T-helper 9 cell (primary cell): ENCODE measurements at regions not wholly inside any gene's neighbourhood (a gene's known extent, or its start where the extent isn't known, plus 50 kb on each side); places are given as distances from the start of the nearest gene placed in this dataset.

ENCODE experiments used
- DNase-seq: peaks from one replicate; pipeline ENCODE4 v3.0.0-alpha.2; 2020

DNA sequence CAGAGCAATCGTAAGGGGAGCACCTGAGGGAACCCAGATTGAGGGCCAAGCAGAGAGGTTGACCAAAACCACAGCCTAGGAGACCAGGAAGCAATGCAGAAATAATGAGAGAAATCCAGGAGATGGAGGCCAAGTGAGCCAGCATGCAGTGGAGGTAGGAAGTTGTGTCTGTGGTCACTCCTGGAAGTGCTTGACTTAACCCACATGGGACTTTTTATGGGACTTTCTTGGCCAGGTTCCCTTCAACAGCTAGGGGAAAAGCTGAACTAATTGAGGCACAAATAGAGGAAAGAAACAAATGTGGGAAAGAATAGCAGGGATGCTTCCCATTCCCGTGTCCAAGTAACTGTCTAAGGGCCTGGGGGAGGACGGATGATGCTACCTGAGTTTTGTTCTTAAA lies 293.2 kb upstream of the CLINT1 start:
- no peak for DNase-seq

GRCh38 chr5:158147227-158147626 lies 288.3 kb upstream of the CLINT1 start:
- no peak for DNase-seq

- DNase-seq = no peak
These were observed 286.9 kb upstream of the CLINT1 start for GRCh38 chr5:158145827-158146226.

GRCh38 chr5:158143081-158143480 lies 284.1 kb upstream of the CLINT1 start:
- no peak for DNase-seq

- no peak for DNase-seq
These were observed 283.2 kb upstream of the CLINT1 start for GRCh38 chr5:158142156-158142555.

DNA sequence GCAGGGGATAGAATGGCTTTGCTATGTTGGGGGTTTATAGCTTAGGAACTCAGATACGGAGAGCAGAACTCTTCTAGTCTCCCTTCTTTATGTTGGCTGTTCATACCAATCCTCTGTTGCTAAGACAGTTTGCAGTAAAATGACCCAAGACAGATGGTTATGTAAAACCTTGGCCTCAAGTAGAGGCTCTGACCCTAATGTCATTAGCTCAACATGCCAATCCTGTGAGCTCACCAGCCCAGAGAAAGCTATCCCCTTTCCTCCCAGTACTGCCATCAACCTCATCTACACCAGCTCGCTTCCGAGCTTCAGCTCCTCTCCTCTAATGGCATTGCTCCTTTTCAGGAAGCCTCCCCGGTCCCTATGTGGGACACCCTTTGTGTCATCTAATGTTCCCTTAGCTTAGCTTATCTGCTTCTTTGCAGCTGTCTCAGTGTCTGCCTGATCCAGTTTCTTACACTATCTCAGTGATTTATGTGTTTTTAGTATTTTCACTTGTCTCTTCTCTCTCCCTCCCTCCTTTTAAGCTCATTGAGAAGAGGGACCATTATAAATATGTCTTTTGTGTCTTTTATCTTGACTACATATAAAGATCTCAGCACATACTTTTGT lies 281.3 kb upstream of the CLINT1 start:
- DNase-seq = no peak

DNA sequence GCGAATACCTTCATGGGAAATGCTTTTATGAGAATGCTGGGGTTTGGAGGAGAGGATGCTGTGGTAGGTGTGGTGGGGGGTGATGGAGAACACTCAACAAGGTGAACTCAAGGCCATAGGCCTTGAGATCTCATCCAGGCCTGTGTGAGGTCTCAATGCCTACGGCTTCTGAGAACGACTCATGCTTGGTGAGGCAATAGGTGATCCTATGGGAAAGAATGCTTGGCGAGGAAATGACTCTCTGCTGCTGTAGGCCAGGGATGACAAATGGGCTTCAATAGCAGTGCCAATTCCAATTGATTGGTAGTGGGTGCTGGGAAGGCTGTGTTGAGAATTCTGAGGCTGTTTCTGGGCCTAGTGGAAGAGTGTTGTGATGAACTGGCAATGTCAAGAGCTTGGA lies 280.2 kb upstream of the CLINT1 start:
- DNase-seq = no peak

DNA sequence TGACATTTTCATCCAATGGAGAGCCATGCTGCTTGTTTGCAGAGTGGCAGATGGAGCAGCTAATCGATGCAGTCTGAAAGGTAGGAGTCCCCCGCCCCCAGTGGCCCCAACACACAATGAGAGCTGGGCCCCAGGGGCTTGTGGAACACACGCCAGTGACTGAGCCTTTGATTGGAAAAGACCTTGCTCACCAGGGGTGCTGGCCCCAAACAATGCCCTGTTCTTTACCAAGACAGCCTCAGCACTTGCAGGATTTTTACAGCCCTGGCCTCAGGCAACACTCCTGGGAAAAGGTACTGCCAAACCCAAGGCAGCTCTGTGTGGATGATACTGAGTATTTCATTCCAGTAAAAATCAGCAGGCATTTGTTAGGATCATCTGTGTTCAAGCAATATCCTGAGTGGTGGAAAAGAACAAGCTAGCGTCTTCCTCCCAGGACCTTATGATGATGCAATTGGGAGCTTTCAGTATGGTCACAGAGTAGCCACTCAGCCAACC lies 276.8 kb upstream of the CLINT1 start:
- no peak for DNase-seq

DNA sequence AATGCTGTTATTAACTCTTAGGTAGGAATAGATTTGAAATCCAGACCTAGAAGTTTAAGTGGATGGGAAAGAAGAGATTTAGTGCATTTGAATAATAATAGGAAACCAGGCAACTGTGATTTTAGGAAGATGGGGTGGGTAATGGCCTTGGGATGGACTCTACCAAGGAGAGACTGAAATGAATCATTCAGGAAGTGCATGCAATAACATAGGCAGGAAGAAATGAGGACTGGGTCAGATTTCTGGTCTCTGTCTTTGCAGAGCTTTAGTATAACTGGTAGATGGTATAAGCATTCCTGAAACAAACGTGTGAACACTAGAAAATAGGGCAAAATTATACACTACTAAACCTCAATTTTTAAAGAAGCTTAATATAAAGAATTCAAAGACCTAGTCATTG lies 274.4 kb upstream of the CLINT1 start:
- no peak for DNase-seq

- no peak for DNase-seq
These were observed 268.6 kb upstream of the CLINT1 start for GRCh38 chr5:158127536-158127935.

DNA sequence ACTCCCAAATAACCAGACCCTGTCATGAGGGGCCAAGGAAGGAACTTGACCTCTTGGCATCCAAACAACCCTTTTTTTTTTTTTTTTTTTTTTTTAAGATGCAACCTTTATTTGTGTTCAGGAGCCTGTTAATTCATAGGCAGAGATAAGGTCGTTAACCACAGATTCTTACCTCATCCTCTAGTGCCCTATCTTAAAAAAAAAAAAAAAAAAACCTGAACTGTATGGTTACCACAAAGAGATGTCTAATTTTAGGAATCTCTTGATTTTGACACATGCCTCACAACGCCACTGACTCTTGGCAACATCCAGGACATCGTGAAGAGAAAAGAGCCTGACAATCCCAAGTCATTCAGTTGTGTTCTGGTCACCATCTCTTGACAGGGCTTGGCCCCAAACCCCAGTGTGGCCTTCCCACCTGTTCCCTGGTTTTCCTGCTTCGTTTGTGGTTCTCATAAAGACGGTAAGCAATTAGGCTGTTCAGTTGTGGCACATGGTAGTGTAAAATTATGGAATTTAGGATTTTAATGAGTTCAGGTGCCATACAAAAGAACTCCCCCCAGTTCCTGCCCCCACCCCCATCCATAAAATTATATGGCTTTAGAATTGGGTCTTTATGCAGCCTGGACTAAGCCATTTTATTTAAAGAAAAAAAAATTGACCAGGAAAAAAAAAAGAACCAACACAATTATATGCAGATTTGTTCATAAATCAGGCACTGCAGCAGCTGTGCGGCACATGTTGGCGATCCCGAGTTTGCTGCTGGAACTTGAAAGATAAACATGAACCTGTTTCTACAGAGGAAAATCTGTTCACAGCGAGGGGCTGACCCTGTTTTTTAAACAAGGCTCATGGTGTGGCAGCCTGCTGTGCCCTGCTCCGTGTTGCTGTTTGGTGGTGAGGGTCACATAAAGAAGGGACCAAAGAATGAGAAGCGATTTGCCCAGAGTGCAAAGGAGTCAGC lies 267.8 kb upstream of the CLINT1 start:
- no peak for DNase-seq

DNA sequence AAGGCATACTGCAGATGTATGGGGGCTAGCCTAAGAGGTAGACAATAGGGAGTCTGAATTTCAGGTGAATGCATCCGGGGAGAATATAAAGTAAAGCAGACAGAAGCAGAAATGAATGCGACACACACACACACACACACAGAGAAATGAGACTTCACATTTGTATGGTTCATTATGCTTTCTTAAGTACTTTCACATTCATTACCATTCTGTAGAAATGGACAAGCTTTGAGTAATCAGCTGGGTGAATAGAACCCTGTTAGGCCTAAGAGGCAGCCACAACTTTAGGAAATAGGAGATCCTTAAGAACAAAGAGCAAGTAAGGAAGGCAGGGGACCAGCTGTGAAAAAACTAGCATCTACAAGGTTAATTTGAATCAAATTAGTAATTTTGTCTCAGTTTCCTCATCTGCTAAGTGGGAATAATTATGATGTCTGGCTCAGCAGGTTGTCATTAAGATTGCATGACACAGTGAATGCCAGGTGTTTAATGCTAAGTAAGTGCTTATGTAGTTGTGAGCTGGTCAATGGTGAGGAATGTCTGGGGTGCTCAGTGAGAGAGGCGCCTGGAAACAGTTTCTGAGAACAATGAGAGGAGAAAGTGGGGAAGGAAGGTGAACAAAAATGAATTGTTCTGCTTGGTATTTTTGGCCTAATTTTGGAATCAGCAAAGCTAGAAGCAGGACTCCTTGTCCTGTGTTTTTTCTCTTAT lies 265.8 kb upstream of the CLINT1 start:
- no peak for DNase-seq

DNA sequence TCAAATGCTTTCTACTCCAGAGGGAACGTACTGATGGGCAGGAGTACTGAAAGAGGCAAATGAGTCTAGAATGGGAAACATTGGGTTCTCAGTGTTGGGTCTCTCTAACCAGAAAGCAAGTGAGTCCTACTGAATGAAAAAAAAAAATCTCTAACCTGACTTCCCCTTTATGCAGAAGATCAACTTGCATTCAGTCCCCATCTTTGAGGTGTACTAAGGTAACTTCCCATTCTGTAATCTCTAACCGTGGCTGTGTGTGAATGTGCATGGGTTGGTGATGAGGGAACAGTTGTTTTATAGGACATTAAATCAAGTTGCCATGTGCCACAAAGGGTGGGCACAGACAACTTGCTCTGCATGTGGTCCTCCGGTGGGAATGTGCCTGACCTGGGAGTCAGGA lies 264.6 kb upstream of the CLINT1 start:
- DNase-seq = no peak

- no peak for DNase-seq
These were observed 262.7 kb upstream of the CLINT1 start for GRCh38 chr5:158121678-158122077.

DNA sequence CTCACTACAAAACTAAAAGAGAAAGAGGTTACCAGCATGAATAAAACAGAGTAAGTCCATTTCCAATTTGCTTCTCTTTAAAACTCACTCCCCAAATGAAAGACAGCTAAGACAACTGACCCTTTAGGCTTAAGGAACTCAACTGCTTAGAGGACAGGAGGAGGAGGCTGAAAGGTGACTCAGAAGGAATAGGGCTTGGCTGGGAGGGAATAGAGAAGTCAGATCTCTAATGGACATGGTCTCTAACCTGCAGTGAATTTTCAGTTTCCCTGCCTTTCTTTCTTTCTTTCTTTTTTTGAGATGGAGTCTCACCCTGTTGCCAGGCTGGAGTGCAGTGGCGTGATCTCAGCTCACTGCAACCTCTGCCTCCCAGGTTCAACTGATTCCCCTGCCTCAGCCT lies 261.8 kb upstream of the CLINT1 start:
- no peak for DNase-seq

- no peak for DNase-seq
These were observed 261.2 kb upstream of the CLINT1 start for GRCh38 chr5:158119961-158120723.

DNA sequence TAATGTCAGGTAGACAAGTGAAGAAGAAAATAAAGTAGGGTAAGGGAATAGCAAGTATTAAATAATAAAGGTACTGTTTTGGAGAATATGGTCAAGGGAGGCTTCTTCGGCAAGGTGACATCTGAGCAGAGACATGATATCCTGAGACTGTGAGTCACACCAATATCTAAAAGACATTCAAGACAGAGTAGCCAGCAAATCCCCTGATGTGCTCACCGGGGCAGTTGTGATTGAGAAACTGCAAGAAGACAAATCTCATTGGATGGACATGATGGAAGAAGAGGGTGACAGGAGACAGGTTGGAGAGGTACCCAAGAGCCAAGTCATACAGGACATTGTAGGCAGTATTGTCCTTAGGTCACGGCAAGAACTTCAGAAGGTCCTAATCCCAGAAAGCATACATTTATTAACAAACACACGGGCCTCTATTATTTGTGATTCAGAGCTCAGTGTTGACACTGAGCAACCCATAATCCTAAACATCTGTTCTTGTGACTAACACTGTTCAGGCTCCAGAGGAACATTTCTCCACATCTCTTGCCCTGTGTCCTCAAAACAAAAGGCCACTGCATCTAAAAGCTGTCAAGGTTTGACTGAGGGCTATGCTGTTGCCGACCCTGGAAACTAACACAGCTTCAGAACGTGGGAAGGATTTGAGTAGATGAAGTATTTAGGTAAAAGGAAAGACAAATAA lies 258.7 kb upstream of the CLINT1 start:
- no peak for DNase-seq

- DNase-seq = no peak
These were observed 258.0 kb upstream of the CLINT1 start for GRCh38 chr5:158116965-158117364.

DNA sequence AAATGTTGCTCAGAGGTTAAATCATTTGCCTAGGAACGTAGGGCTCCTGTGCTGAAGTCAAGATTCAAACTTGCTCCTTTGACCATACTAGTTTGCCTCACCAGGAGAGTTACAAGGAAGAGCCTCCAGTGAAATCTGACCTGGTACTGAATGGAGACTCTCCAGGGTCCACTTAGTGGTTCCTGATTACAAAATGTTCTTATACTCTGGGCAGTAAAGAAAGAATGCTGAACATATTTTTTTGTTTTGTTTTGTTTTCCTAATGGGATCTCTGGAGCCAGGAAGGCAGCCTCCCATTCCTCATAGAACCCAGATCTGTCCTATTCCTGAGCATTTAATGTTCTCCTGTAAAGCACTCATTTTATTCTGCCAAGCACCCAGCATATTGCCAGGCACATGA lies 256.5 kb upstream of the CLINT1 start:
- no peak for DNase-seq

- DNase-seq = no peak
These were observed 249.2 kb upstream of the CLINT1 start for GRCh38 chr5:158108177-158108576.

DNA sequence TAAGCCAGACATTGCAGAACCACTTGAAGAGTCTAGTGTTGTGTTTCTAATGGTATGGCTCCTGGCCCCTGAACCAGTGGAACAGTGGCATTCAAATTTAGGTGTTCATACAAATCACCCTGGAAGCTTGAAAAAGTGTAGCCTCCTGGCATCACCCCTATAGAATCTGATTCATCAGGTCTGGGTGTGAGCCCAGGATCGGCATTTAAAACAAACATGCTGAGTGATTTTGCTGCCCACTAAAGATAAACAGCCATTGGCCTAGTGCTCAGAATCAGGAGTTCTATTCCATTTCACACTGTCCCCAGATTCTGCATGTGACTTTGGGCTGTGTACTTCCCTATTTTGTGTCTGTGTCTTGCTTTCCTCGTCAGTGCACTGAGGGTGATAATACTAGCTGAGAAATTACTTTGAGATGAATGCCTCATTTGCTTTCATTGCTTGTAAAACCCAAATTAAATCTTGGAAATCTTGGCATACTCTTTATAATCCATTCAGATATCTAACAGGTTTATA lies 241.5 kb upstream of the CLINT1 start:
- no peak for DNase-seq

GRCh38 chr5:158099571-158100105 lies 240.7 kb upstream of the CLINT1 start:
- DNase-seq = no peak
